Skeletal muscle tissue (tissue), 3 donors: ENCODE measurements at regions not wholly inside any gene's neighbourhood (a gene's known extent, or its start where the extent isn't known, plus 50 kb on each side); places are given as distances from the start of the nearest gene placed in this dataset.
A peak's percentile ranks its signal among the peaks of the same experiment; 100 is the strongest.

ENCODE experiments used
- H3K27ac ChIP-seq: one replicate; pipeline ENCODE4 v1.7.0; 2013; ENCODE audit warnings: mild to moderate bottlenecking, low read depth, low read length, inconsistent platforms
- H3K27me3 ChIP-seq, 3 donors: one replicate each; pipeline ENCODE4 v1.7.0; 2013; ENCODE audit warnings: low read length in 3 of 3; ENCODE audit not compliant: control insufficient read depth in 3 of 3, insufficient read depth in 3 of 3
- H3K36me3 ChIP-seq, 3 donors: one replicate each; pipeline ENCODE4 v1.7.0; 2013; ENCODE audit warnings: low read length in 3 of 3; ENCODE audit not compliant: control insufficient read depth in 3 of 3, insufficient read depth in 3 of 3
- H3K4me1 ChIP-seq, 3 donors: one replicate each; pipeline ENCODE4 v1.7.0; 2013; ENCODE audit warnings: low read length in 3 of 3, mild to moderate bottlenecking in 3 of 3; ENCODE audit not compliant: control insufficient read depth in 3 of 3, insufficient read depth in 3 of 3
- H3K4me3 ChIP-seq, 3 donors: one replicate each; pipeline ENCODE4 v1.7.0; 2013; ENCODE audit warnings: low read length in 3 of 3
- H3K9ac ChIP-seq, 3 donors: one replicate each; pipeline ENCODE4 v1.7.0; 2013; ENCODE audit warnings: low read length in 3 of 3, mild to moderate bottlenecking in 3 of 3, moderate library complexity in 2 of 3, low read depth in 1 of 3
- H3K9me3 ChIP-seq, 3 donors: one replicate each; pipeline ENCODE4 v1.7.0; 2013; ENCODE audit warnings: low read length in 3 of 3; ENCODE audit not compliant: control insufficient read depth in 3 of 3
- donor health status: Osteomylitis.

- Histone ChIP-seq H3K9me3 (peaks cover 0 to 3% (median 0%) of the 10 kb centered on the region in 3 donors), H3K36me3 (no peaks in the 10 kb centered on the region), H3K4me3 (no peak overlapping the region), H3K4me1 (no peaks in the 10 kb centered on the region), H3K9ac (no peak overlapping the region), H3K27ac (no peak overlapping the region), H3K27me3 (no peaks in the 10 kb centered on the region)
These were observed 56.5 kb upstream of the PPFIA2 start for GRCh38 chr12:81815611-81816010.

GRCh38 chr12:81811778-81812125 is 52.6 kb upstream of the PPFIA2 start:
- H3K36me3 ChIP-seq, result no peaks in the 10 kb centered on the region
- no peaks in the 10 kb centered on the region for H3K27me3 ChIP-seq

GRCh38 chr12:81811061-81811777 is 52.1 kb upstream of the PPFIA2 start:
- no peak overlapping the region for H3K9ac ChIP-seq
- no peaks in the 10 kb centered on the region for H3K36me3 ChIP-seq
- H3K27me3 ChIP-seq, result no peaks in the 10 kb centered on the region
- no peak overlapping the region for H3K4me3 ChIP-seq
- H3K9me3 ChIP-seq, result peaks cover 0 to 3% (median 0%) of the 10 kb centered on the region in 3 donors
- H3K4me1 ChIP-seq, result no peaks in the 10 kb centered on the region
- H3K27ac ChIP-seq, result no peak overlapping the region

More at GRCh38 chr12:81811778-81812125, 52.6 kb upstream of the PPFIA2 start:
- peaks cover 0 to 3% (median 0%) of the 10 kb centered on the region in 3 donors for H3K9me3 ChIP-seq
- no peak overlapping the region for H3K4me3 ChIP-seq
- H3K4me1 ChIP-seq, result no peaks in the 10 kb centered on the region
- H3K9ac ChIP-seq, result no peak overlapping the region
- no peak overlapping the region for H3K27ac ChIP-seq

- Histone ChIP-seq H3K27ac (peak overlapping the region; percentile 7), H3K27me3 (no peaks in the 10 kb centered on the region), H3K4me3 (no peak overlapping the region), H3K4me1 (no peaks in the 10 kb centered on the region), H3K9me3 (peaks cover 0 to 3% (median 0%) of the 10 kb centered on the region in 3 donors), H3K9ac (no peak overlapping the region), H3K36me3 (no peaks in the 10 kb centered on the region)
These were observed 50.9 kb upstream of the PPFIA2 start for GRCh38 chr12:81809829-81810595.

- no peaks in the 10 kb centered on the region for H3K4me1 ChIP-seq
- H3K27ac ChIP-seq, result no peak overlapping the region
- no peaks in the 10 kb centered on the region for H3K27me3 ChIP-seq
These were observed 50.1 kb upstream of the PPFIA2 start for GRCh38 chr12:81809113-81809777.

More at GRCh38 chr12:81809113-81809777, 50.1 kb upstream of the PPFIA2 start:
- H3K9me3 ChIP-seq, result peaks cover 0 to 3% (median 0%) of the 10 kb centered on the region in 3 donors
- no peaks in the 10 kb centered on the region for H3K36me3 ChIP-seq
- no peak overlapping the region for H3K9ac ChIP-seq
- H3K4me3 ChIP-seq, result no peak overlapping the region
